Right hindlimb (tissue), 1 donor: ENCODE measurements at regions not wholly inside any gene's neighbourhood (a gene's known extent, or its start where the extent isn't known, plus 50 kb on each side); places are given as distances from the start of the nearest gene placed in this dataset.
"Not testable (repeated sequence)": the region's sequence is repeated elsewhere in the genome, so short reads cannot be mapped to it uniquely, and the experiment has no call there.

Experiments
- DNase-seq: peaks from one replicate; pipeline ENCODE4 v3.0.0-alpha.2; 2018

- no peak for DNase-seq
Measured at GRCh38 chr15:92763459-92763858, 107.9 kb upstream of the FAM174B start.

GRCh38 chr15:92768131-92768530 is 112.6 kb upstream of the FAM174B start:
- DNase-seq, result not testable (repeated sequence)

DNA sequence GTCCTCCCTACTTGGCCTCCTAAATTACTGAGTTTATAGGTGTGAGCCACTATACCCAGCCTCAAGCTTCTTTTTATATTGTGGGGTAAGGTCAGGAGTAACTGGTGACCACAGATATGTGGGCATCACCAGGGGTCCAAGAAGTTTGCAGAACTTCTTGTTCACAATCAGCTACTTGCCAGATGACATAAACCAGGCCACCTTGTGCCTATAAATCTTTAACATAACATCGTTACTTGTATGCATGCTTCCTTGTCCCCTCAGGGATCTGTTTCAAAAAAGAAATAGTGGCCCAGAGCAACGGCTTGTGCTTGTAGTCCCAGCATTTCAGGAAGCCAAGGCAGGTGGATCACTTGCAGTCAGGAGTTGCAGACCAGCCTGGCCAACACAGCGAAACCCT is 115.1 kb upstream of the FAM174B start:
- DNase-seq, result no peak

GRCh38 chr15:92772061-92772460 is 116.5 kb upstream of the FAM174B start:
- no peak for DNase-seq

- DNase-seq, result no peak
Measured at GRCh38 chr15:92772626-92773244, 117.2 kb upstream of the FAM174B start.

DNA sequence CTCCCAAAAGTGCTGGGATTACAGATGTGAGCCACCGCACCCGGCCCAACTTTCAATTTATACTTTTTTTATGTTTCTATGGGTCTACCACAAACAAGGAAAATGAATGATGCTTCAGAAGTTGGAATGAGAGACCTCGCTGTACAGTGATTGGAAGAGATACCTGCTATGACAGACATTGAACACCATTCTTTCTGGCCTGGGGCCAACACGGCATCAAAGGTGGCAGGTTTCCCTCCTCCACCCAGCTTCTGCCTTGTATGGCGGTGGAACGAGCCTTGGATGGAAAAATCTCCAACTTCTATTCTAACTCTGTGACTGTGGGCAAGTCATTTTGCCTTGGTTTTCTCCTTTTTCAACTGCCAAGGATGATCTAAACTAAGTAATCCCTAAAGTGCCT is 117.8 kb upstream of the FAM174B start:
- no peak for DNase-seq

- no peak for DNase-seq
Measured at GRCh38 chr15:92779874-92780273, 120.2 kb upstream of the CHD2 start.

DNA sequence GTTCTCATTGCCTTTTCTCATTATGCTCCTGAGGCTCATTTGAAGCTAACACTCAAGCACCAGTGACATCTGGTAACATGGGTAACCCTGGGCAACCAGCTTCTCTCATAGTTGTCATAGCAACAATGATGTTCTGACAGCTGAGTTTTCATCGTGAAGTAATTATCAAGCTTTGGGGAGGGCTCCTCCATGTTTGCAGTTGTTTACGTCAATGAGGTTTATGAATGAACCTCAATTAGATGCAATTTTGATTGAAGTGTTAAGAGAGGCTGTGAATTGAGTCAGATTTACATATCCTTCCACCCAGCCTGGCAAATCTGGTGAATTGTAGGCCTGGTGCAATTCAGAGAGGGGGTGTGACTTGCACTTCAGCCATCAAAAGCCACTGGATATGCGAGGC is 119.3 kb upstream of the CHD2 start:
- no peak for DNase-seq

GRCh38 chr15:92781925-92782453 is 118.1 kb upstream of the CHD2 start:
- DNase-seq, result no peak

- no peak for DNase-seq
Measured at GRCh38 chr15:92787116-92787515, 113.0 kb upstream of the CHD2 start.

GRCh38 chr15:92788196-92788595 is 111.9 kb upstream of the CHD2 start:
- no peak for DNase-seq

- not testable (repeated sequence) for DNase-seq
Measured at GRCh38 chr15:92788793-92789192, 111.3 kb upstream of the CHD2 start.

- DNase-seq, result no peak
Measured at GRCh38 chr15:92796161-92796611, 103.9 kb upstream of the CHD2 start.

DNA sequence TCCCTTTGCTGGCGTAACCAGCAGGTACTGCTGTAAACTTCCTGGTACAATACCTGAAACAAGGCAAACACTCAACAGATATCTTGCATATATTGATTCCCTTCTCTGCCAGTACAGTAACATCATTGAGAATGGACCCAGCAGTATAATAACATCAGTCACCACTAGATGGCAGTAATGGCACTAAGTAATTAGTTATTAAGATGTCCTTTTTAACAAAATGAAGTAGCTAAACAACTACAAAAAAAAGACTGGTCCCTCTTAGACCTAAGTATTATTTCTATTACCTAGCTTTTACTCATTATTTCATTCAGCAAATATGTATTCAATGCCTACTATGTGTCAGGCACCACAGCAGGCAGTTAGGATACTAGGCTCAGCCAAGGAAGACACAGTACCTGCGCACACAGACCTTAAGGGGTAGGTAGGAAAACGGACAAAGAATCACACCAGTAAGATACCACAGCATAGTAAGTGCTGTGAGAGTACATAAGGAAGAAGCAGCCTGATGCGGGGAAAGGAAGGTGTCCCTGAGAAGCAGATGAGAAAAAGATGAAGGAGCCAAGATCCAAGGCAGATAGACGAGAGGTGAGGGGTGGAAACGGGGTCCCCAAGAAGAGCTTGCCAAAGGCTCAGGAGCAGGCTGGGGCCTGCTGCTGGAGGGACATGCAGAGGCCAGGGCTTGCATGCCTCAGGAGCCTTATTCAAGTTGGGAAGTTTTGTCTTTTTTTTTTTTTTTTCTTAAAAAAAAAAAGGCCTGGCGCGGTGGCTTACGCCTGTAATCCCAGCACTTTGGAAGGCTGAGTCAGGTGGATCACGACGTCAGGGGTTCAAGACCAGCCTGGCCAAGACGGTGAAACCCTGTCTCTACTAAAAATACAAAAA is 102.7 kb upstream of the CHD2 start:
- DNase-seq, result no peak

- DNase-seq, result no peak
Measured at GRCh38 chr15:92800013-92800412, 100.1 kb upstream of the CHD2 start.

GRCh38 chr15:92800416-92801055 is 99.6 kb upstream of the CHD2 start:
- not testable (repeated sequence) for DNase-seq

DNA sequence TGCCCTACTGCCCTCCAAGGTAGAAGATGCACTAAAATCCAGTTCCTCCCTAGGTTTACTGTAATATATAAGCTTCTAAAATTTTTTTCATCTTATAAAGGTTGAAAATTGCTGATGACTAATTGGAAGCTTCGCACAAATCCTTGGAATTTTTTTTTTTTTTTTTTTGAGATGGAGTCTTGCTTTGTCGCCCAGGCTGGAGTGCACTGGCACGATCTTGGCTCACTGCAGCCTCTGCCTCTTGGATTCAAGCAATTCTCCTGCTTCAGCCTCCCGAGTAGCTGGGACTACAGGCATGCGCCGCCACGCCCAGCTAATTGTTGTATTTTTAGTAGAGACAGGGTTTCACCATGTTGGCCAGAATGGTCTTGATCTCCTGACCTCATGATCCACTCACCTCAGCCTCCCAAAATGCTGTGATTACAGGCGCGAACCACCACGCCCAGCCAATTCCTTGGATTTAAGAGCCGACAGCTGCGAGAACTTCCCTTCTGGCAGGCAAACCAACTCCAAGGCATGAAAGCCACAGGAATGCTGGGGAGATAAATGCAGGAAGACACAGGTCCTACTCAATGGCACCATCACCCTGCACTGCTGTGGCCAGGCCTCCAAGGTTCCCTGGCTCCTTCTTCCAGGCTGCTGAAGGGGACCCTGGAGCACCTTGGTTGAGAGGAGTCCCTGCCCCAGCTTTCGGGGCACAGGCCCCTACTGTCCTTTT is 98.9 kb upstream of the CHD2 start:
- peak; percentile 30 for DNase-seq

GRCh38 chr15:92801774-92802464 is 98.2 kb upstream of the CHD2 start:
- no peak for DNase-seq

GRCh38 chr15:92803536-92803851 is 96.6 kb upstream of the CHD2 start:
- no peak for DNase-seq

DNA sequence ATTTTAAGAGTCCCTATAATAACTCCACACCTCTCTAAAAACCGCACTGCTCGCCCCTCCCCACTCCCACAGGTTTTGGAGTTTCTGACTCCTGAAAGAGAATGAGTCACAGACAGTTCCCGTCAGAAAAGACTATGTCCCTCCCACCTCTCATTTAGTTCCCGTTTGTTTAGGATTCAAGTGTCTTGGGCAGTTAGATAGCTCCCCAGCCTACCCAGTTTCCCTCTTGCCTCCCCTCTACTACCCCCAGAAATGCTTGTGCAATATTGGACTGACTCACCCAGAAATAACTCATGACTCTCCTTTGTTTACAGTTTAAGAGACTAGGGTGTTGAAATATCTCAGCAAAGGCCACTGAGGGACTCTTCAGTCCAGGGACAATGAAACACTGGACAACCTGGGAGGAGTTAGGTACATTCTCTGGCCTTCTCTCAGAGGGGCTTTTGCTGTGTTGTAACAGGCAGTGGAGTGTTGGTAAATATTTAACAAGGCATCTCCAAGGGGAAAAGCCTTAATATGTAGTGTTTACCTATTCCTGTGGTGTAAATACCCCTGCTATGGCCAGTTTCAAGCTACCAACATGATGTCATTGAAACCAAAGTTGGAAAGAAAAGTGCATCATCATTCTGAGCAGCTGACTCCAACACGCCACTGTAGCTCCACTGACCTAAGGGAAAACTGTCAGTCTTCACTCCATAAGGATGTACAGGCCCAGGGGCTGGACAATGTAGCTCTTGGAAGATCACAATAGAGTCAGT is 96.1 kb upstream of the CHD2 start:
- DNase-seq, result peak; percentile 29

DNA sequence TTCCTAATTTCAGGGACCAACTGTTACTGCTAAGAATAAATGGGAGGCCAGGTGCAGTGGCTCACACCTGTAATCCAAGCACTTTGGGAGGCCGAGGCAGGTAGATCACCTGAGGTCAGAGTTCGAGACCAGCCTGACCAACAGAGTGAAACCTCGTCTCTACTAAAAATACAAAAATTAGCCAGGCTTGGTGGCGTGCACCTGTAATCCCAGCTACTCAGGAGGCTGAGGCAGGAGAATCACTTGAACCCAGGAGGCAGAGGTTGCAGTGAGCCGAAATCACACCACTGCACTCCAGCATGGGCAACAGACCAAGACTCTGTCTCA is 95.6 kb upstream of the CHD2 start:
- not testable (repeated sequence) for DNase-seq
